Ovary (tissue), 7 donors: ENCODE measurements at regions not wholly inside any gene's neighbourhood (a gene's known extent, or its start where the extent isn't known, plus 50 kb on each side); places are given as distances from the start of the nearest gene placed in this dataset.

Experiments
- DNase-seq, 5 donors: peaks; one replicate each; pipeline ENCODE4 v3.0.0-alpha.2; 2019 to 2020
- H3K27ac ChIP-seq, 2 donors: fragments of 200-600 bp; one replicate each; pipeline versions ENCODE4 v1.5.1 to v1.8.0; 2019 to 2022
- H3K27me3 ChIP-seq: fragments of 200-600 bp; one replicate; pipeline ENCODE4 v1.8.0; 2022
- H3K36me3 ChIP-seq: fragments of 200-600 bp; sonication (generic); one replicate; pipeline ENCODE4 v1.5.1; 2019
- H3K4me1 ChIP-seq: one replicate; pipeline ENCODE4 v1.8.1; 2013; ENCODE audit warnings: mild to moderate bottlenecking, moderate library complexity; ENCODE audit not compliant: insufficient read depth
- H3K4me3 ChIP-seq: fragments of 200-600 bp; sonication (generic); one replicate; pipeline ENCODE4 v1.5.1; 2017
- H3K9me3 ChIP-seq, 2 donors: fragments of 200-600 bp in 1 of 2; sonication (generic) in 1 of 2; one replicate each; pipeline versions ENCODE4 v1.5.1 to v1.8.1; 2013 to 2019; ENCODE audit warnings: mild to moderate bottlenecking in 1 of 2, moderate library complexity in 1 of 2
- CTCF ChIP-seq, 3 donors: fragments of 450-650 bp in 2 of 3; fragments of 200-600 bp in 1 of 3; IDR thresholded peaks; one replicate each; pipeline versions ENCODE4 v1.5.1 to v1.8.0; 2016 to 2022; ENCODE audit warnings: antibody characterized with exemption in 3 of 3, mild to moderate bottlenecking in 1 of 3
- EP300 ChIP-seq: sonication (generic); formaldehyde crosslinking; IDR thresholded peaks from one replicate; pipeline ENCODE4 v1.6.1; 2017; ENCODE audit warnings: antibody characterized with exemption
- POLR2A ChIP-seq: fragments of 450-650 bp; IDR thresholded peaks from one replicate; pipeline ENCODE4 v1.6.1; 2017; ENCODE audit warnings: antibody characterized with exemption, mild to moderate bottlenecking, moderate library complexity
- WGBS, 3 donors: extraction: QIAGEN DNeasy Blood & Tissue Kit in 1 of 3; methylation state at CpG; one replicate each; pipeline versions ENCODE4 v1.1.5 to v1.1.7; 2013 to 2017; 5-methylcytosine and 5-hydroxymethylcytosine counted together
- intact Hi-C, 4 donors: fragments of 100-400 bp; cut with DNase I; formaldehyde crosslinking; loops; one replicate each; pipeline versions ENCODE4 v1.11.0 to v1.15.1; 2022 to 2023
- donor health status: DM: no; HTN: no; CAD: no; lungs with moderate emphysema.
- donor health status: DM: no; HTN: no; CAD: no.
- donor health status: Bipolar disorder and iron deficiency.
- donor health status: DM: no; HTN: no; CAD: no.
- donor health status: DM: yes; HTN: yes; CAD: no.

GRCh38 chr3:24963762-24964625 lies 464.1 kb upstream of the RARB start:
- no peak overlapping the region for H3K4me3 ChIP-seq
- H3K4me1 ChIP-seq: no peaks in the 10 kb centered on the region
- no peaks in the 10 kb centered on the region for H3K36me3 ChIP-seq
- H3K27me3 ChIP-seq: no peaks in the 10 kb centered on the region
- 51 to 56% (median 53%) methylated on average over 2 of the region's 2 CpGs for WGBS, 3 donors
- intact Hi-C loops: loop anchor here in 2 of 4 donors (10.0 kb wide), 1 partner anchor 631 kb away; no protein-coding TSS in a partner anchor
- TF ChIP-seq POLR2A (no peak), EP300 (no peak), CTCF (IDR thresholded peaks at IDR 0.05) (peak in 2 of 3 donors; percentile 20 to 21)
- H3K9me3 ChIP-seq: no peaks in the 10 kb centered on the region
- H3K27ac ChIP-seq: no peak overlapping the region
- no peak for DNase-seq

- Histone ChIP-seq H3K4me1 (no peaks in the 10 kb centered on the region), H3K36me3 (no peaks in the 10 kb centered on the region), H3K27me3 (no peaks in the 10 kb centered on the region), H3K27ac (no peak overlapping the region), H3K9me3 (no peaks in the 10 kb centered on the region), H3K4me3 (no peak overlapping the region)
- WGBS, 3 donors: 63 to 71% (median 69%) methylated on average over 2 of the region's 2 CpGs
- intact Hi-C loops: loop anchor here in 2 of 4 donors (10.0 kb wide), 1 partner anchor 629 kb away; no protein-coding TSS in a partner anchor
- TF ChIP-seq POLR2A (no peak), EP300 (no peak), CTCF (IDR thresholded peaks at IDR 0.05) (no peak)
- no peak for DNase-seq
Measured at GRCh38 chr3:24965706-24966385, 462.2 kb upstream of the RARB start.

- no peak overlapping the region for H3K27ac ChIP-seq
- no peaks in the 10 kb centered on the region for H3K4me1 ChIP-seq
- H3K9me3 ChIP-seq: no peaks in the 10 kb centered on the region
- intact Hi-C loops: loop anchor here in 2 of 4 donors (10.0 kb wide), 1 partner anchor 627 kb away; no protein-coding TSS in a partner anchor
- no peaks in the 10 kb centered on the region for H3K27me3 ChIP-seq
- 84 to 95% (median 89%) methylated on average over 1 of the region's 1 CpG for WGBS, 3 donors
- no peak overlapping the region for H3K4me3 ChIP-seq
- no peak for TF ChIP-seq EP300
- TF ChIP-seq POLR2A: no peak
- TF ChIP-seq CTCF (IDR thresholded peaks at IDR 0.05): no peak
- DNase-seq: no peak
- H3K36me3 ChIP-seq: no peaks in the 10 kb centered on the region
Measured at GRCh38 chr3:24968036-24968435, 460.0 kb upstream of the RARB start.

- H3K4me1 ChIP-seq: no peaks in the 10 kb centered on the region
- no peaks in the 10 kb centered on the region for H3K27me3 ChIP-seq
- 67 to 86% (median 76%) methylated on average over 1 of the region's 1 CpG for WGBS, 3 donors
- H3K9me3 ChIP-seq: no peaks in the 10 kb centered on the region
- intact Hi-C loops: no loop called here
- H3K4me3 ChIP-seq: no peak overlapping the region
- H3K27ac ChIP-seq: no peak overlapping the region
- TF ChIP-seq POLR2A (no peak), EP300 (no peak), CTCF (IDR thresholded peaks at IDR 0.05) (no peak)
- no peaks in the 10 kb centered on the region for H3K36me3 ChIP-seq
- no peak for DNase-seq
Measured at GRCh38 chr3:24972491-24972890, 455.6 kb upstream of the RARB start.
